ENCODE measurements at regions not wholly inside any gene's neighbourhood (a gene's known extent, or its start where the extent isn't known, plus 50 kb on each side); places are given as distances from the start of the nearest gene placed in this dataset.

GRCh38 chr2:104088745-104089144 is 765.2 kb upstream of the POU3F3 start:
- Histone ChIP-seq H3K27ac (ENCODE audit: insufficient read depth in 1 of 2, low read depth in 1 of 2, low read length in 2 of 2, poor library complexity in 1 of 2, severe bottlenecking in 2 of 2) (no peak overlapping the region), H3K36me3 (ENCODE audit: control insufficient read depth in 4 of 4, insufficient read depth in 4 of 4, low read length in 3 of 4) (no peaks in the 10 kb centered on the region), H3K4me3 (ENCODE audit: control insufficient read depth in 1 of 7, extremely low read depth in 1 of 7, insufficient read depth in 4 of 7, low read depth in 2 of 7, low read length in 6 of 7) (no peak overlapping the region), H3K9me3 (ENCODE audit: control extremely low read depth in 1 of 5, control insufficient read depth in 4 of 5, insufficient read depth in 2 of 5, low read depth in 1 of 5, low read length in 4 of 5) (no peaks in the 10 kb centered on the region), H3K4me1 (ENCODE audit: control extremely low read depth in 1 of 4, control insufficient read depth in 4 of 4, insufficient read depth in 4 of 4, low read length in 3 of 4) (no peaks in the 10 kb centered on the region), H3K27me3 (replicated peaks in 2 of 5; ENCODE audit: control insufficient read depth in 4 of 5, insufficient read depth in 5 of 5, low read length in 4 of 5) (no peaks in the 10 kb centered on the region)
- CTCF ChIA-PET, result no interaction called here
- POLR2A ChIA-PET, result no interaction called here
- no CpG with 5 or more reads among the region's 5 CpGs for WGBS (ENCODE audit: insufficient coverage)
- no peak for DNase-seq

DNA sequence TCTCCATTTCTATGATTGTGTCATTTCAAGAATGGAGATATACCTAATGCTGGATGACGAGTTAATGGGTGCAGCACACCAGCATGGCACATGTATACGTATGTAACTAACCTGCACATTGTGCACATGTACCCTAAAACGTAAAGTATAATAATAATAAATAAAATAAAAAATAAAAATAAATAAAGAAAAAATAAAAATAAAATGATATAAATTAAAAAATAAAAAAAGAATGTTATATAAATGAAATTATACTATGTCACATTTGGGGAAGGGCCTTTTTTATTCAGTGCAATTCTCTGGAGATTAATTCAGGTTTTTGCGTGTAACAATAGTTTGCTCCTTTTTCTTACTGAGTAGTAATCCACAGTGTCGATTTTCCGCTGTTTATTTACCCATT is 763.5 kb upstream of the POU3F3 start:
- Histone ChIP-seq H3K9me3 (ENCODE audit: control extremely low read depth in 1 of 5, control insufficient read depth in 4 of 5, insufficient read depth in 2 of 5, low read depth in 1 of 5, low read length in 4 of 5) (no peaks in the 10 kb centered on the region), H3K4me3 (ENCODE audit: control insufficient read depth in 1 of 7, extremely low read depth in 1 of 7, insufficient read depth in 4 of 7, low read depth in 2 of 7, low read length in 6 of 7) (no peak overlapping the region), H3K27ac (ENCODE audit: insufficient read depth in 1 of 2, low read depth in 1 of 2, low read length in 2 of 2, poor library complexity in 1 of 2, severe bottlenecking in 2 of 2) (no peak overlapping the region), H3K36me3 (ENCODE audit: control insufficient read depth in 4 of 4, insufficient read depth in 4 of 4, low read length in 3 of 4) (no peaks in the 10 kb centered on the region), H3K27me3 (replicated peaks in 2 of 5; ENCODE audit: control insufficient read depth in 4 of 5, insufficient read depth in 5 of 5, low read length in 4 of 5) (no peaks in the 10 kb centered on the region), H3K4me1 (ENCODE audit: control extremely low read depth in 1 of 4, control insufficient read depth in 4 of 4, insufficient read depth in 4 of 4, low read length in 3 of 4) (no peaks in the 10 kb centered on the region)
- WGBS (ENCODE audit: insufficient coverage), result no CpG with 5 or more reads among the region's 6 CpGs
- DNase-seq, result no peak
- POLR2A ChIA-PET, result no interaction called here
- CTCF ChIA-PET, result no interaction called here

DNA sequence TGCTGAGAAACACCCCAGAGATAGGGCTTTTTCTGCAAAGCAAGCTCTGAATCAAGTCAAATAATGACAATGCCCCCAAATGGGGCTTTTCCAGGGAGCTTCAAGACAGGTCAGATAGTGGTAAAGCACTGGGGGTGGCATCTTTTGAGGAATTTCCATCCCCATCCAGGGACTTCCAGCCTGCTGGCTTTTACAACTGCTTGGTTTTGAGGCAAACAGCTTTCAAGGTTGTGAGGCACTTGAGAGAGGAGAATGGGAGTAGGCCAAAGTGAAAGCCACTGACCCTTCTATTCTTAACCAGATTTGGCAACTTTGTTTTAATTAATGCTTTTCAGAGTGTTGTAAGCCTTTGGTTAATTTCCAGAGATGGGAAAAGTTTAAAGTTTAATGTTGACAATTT is 762.0 kb upstream of the POU3F3 start:
- ChIA-PET POLR2A (no interaction called here), CTCF (no interaction called here)
- no peak overlapping the region for H3K4me3 ChIP-seq (ENCODE audit: control insufficient read depth in 1 of 7, extremely low read depth in 1 of 7, insufficient read depth in 4 of 7, low read depth in 2 of 7, low read length in 6 of 7)

DNA sequence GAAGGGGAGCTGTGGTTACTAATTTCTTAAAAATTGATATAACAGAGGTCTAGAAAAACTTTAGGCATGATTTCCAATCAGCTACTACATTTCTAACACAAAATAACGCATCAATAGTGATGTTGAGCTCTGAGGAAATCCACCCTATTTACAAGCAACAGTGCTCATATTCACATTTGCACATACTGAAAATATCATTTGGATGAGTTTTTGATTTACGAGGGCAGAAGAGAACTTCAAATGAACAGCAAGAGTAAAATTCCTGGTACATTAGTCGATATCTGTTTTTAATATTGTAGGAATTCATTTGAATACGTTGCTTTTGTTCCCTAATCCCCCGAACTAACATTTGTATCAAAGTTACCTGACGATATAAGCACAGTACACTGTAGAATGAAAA is 761.0 kb upstream of the POU3F3 start:
- 100% methylated on average over 2 of the region's 6 CpGs for WGBS (ENCODE audit: insufficient coverage)
- Histone ChIP-seq H3K4me1 (ENCODE audit: control extremely low read depth in 1 of 4, control insufficient read depth in 4 of 4, insufficient read depth in 4 of 4, low read length in 3 of 4) (no peaks in the 10 kb centered on the region), H3K9me3 (ENCODE audit: control extremely low read depth in 1 of 5, control insufficient read depth in 4 of 5, insufficient read depth in 2 of 5, low read depth in 1 of 5, low read length in 4 of 5) (no peaks in the 10 kb centered on the region), H3K36me3 (ENCODE audit: control insufficient read depth in 4 of 4, insufficient read depth in 4 of 4, low read length in 3 of 4) (no peaks in the 10 kb centered on the region), H3K27me3 (replicated peaks in 2 of 5; ENCODE audit: control insufficient read depth in 4 of 5, insufficient read depth in 5 of 5, low read length in 4 of 5) (no peaks in the 10 kb centered on the region), H3K4me3 (ENCODE audit: control insufficient read depth in 1 of 7, extremely low read depth in 1 of 7, insufficient read depth in 4 of 7, low read depth in 2 of 7, low read length in 6 of 7) (no peak overlapping the region), H3K27ac (ENCODE audit: insufficient read depth in 1 of 2, low read depth in 1 of 2, low read length in 2 of 2, poor library complexity in 1 of 2, severe bottlenecking in 2 of 2) (no peak overlapping the region)
- POLR2A ChIA-PET, result no interaction called here
- DNase-seq, result no peak
- CTCF ChIA-PET, result no interaction called here

More for the DNA sequence above, 762.0 kb upstream of the POU3F3 start:
- Histone ChIP-seq H3K27ac (ENCODE audit: insufficient read depth in 1 of 2, low read depth in 1 of 2, low read length in 2 of 2, poor library complexity in 1 of 2, severe bottlenecking in 2 of 2) (no peak overlapping the region), H3K27me3 (replicated peaks in 2 of 5; ENCODE audit: control insufficient read depth in 4 of 5, insufficient read depth in 5 of 5, low read length in 4 of 5) (no peaks in the 10 kb centered on the region), H3K9me3 (ENCODE audit: control extremely low read depth in 1 of 5, control insufficient read depth in 4 of 5, insufficient read depth in 2 of 5, low read depth in 1 of 5, low read length in 4 of 5) (no peaks in the 10 kb centered on the region), H3K36me3 (ENCODE audit: control insufficient read depth in 4 of 4, insufficient read depth in 4 of 4, low read length in 3 of 4) (no peaks in the 10 kb centered on the region), H3K4me1 (ENCODE audit: control extremely low read depth in 1 of 4, control insufficient read depth in 4 of 4, insufficient read depth in 4 of 4, low read length in 3 of 4) (no peaks in the 10 kb centered on the region)
- DNase-seq, result no peak

DNA sequence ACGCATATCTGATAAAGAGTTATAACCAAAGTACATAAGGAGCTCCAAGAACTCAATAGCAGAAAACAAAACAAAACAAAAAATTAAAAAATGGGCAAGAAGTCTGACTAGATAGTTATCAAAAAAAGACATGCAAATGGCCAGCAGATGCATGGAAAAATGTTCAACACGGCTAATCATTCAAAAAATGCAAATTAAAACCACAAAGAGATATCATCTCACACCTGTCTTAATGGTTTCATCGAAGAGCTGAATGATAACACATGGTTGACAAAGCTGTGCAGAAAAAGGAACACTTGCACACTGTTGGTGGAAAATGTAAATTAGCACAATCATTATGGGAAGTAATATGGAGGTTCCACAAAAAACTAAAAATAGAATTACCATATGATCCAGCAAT is 751.3 kb upstream of the POU3F3 start:
- Histone ChIP-seq H3K4me3 (ENCODE audit: control insufficient read depth in 1 of 7, extremely low read depth in 1 of 7, insufficient read depth in 4 of 7, low read depth in 2 of 7, low read length in 6 of 7) (no peak overlapping the region), H3K4me1 (ENCODE audit: control extremely low read depth in 1 of 4, control insufficient read depth in 4 of 4, insufficient read depth in 4 of 4, low read length in 3 of 4) (no peaks in the 10 kb centered on the region), H3K27ac (ENCODE audit: insufficient read depth in 1 of 2, low read depth in 1 of 2, low read length in 2 of 2, poor library complexity in 1 of 2, severe bottlenecking in 2 of 2) (no peak overlapping the region), H3K27me3 (replicated peaks in 2 of 5; ENCODE audit: control insufficient read depth in 4 of 5, insufficient read depth in 5 of 5, low read length in 4 of 5) (no peaks in the 10 kb centered on the region), H3K36me3 (ENCODE audit: control insufficient read depth in 4 of 4, insufficient read depth in 4 of 4, low read length in 3 of 4) (no peaks in the 10 kb centered on the region), H3K9me3 (ENCODE audit: control extremely low read depth in 1 of 5, control insufficient read depth in 4 of 5, insufficient read depth in 2 of 5, low read depth in 1 of 5, low read length in 4 of 5) (no peaks in the 10 kb centered on the region)
- POLR2A ChIA-PET, result no interaction called here
- 100% methylated on average over 1 of the region's 3 CpGs for WGBS (ENCODE audit: insufficient coverage)
- CTCF ChIA-PET, result no interaction called here
- no peak for DNase-seq

- ChIA-PET POLR2A (no interaction called here), CTCF (no interaction called here)
- Histone ChIP-seq H3K9me3 (ENCODE audit: control extremely low read depth in 1 of 5, control insufficient read depth in 4 of 5, insufficient read depth in 2 of 5, low read depth in 1 of 5, low read length in 4 of 5) (no peaks in the 10 kb centered on the region), H3K4me1 (ENCODE audit: control extremely low read depth in 1 of 4, control insufficient read depth in 4 of 4, insufficient read depth in 4 of 4, low read length in 3 of 4) (no peaks in the 10 kb centered on the region), H3K36me3 (ENCODE audit: control insufficient read depth in 4 of 4, insufficient read depth in 4 of 4, low read length in 3 of 4) (no peaks in the 10 kb centered on the region), H3K27me3 (replicated peaks in 2 of 5; ENCODE audit: control insufficient read depth in 4 of 5, insufficient read depth in 5 of 5, low read length in 4 of 5) (no peaks in the 10 kb centered on the region), H3K27ac (ENCODE audit: insufficient read depth in 1 of 2, low read depth in 1 of 2, low read length in 2 of 2, poor library complexity in 1 of 2, severe bottlenecking in 2 of 2) (no peak overlapping the region), H3K4me3 (ENCODE audit: control insufficient read depth in 1 of 7, extremely low read depth in 1 of 7, insufficient read depth in 4 of 7, low read depth in 2 of 7, low read length in 6 of 7) (no peak overlapping the region)
- DNase-seq, result no peak
- WGBS (ENCODE audit: insufficient coverage), result 92% methylated on average over 5 of the region's 8 CpGs
Measured at GRCh38 chr2:104109356-104109755, 744.6 kb upstream of the POU3F3 start.

GRCh38 chr2:104118889-104119288 is 735.0 kb upstream of the POU3F3 start:
- H3K36me3 ChIP-seq (ENCODE audit: control insufficient read depth in 4 of 4, insufficient read depth in 4 of 4, low read length in 3 of 4), result no peaks in the 10 kb centered on the region
- H3K9me3 ChIP-seq (ENCODE audit: control extremely low read depth in 1 of 5, control insufficient read depth in 4 of 5, insufficient read depth in 2 of 5, low read depth in 1 of 5, low read length in 4 of 5), result no peaks in the 10 kb centered on the region
- no peak overlapping the region for H3K27ac ChIP-seq (ENCODE audit: insufficient read depth in 1 of 2, low read depth in 1 of 2, low read length in 2 of 2, poor library complexity in 1 of 2, severe bottlenecking in 2 of 2)
- no peak for DNase-seq
- 92% methylated on average over 2 of the region's 2 CpGs for WGBS (ENCODE audit: insufficient coverage)
- no peaks in the 10 kb centered on the region for H3K4me1 ChIP-seq (ENCODE audit: control extremely low read depth in 1 of 4, control insufficient read depth in 4 of 4, insufficient read depth in 4 of 4, low read length in 3 of 4)
- H3K27me3 ChIP-seq (replicated peaks in 2 of 5; ENCODE audit: control insufficient read depth in 4 of 5, insufficient read depth in 5 of 5, low read length in 4 of 5), result no peaks in the 10 kb centered on the region
- CTCF ChIA-PET, result no interaction called here
- POLR2A ChIA-PET, result no interaction called here
- no peak overlapping the region for H3K4me3 ChIP-seq (ENCODE audit: control insufficient read depth in 1 of 7, extremely low read depth in 1 of 7, insufficient read depth in 4 of 7, low read depth in 2 of 7, low read length in 6 of 7)

DNA sequence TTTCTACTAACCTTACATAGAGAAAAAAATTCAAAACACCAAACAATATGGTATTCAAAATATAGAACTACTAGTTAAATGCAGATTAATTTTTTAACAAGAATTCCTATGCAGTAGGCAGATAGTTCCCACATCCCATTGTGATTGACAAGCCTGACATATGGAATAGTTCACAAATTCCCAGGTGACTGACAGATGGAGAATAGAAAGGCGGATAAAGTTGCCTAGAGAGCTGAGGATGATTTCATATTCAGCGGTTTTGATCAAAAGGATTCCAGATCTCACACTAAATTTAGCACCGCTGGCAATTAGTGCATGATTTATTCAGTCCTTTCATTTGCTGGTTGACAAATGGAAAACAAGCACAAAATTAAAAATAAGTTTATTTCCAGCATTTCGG is 733.7 kb upstream of the POU3F3 start:
- H3K27ac ChIP-seq (ENCODE audit: insufficient read depth in 1 of 2, low read depth in 1 of 2, low read length in 2 of 2, poor library complexity in 1 of 2, severe bottlenecking in 2 of 2), result no peak overlapping the region
- POLR2A ChIA-PET, result no interaction called here
- no peaks in the 10 kb centered on the region for H3K27me3 ChIP-seq (replicated peaks in 2 of 5; ENCODE audit: control insufficient read depth in 4 of 5, insufficient read depth in 5 of 5, low read length in 4 of 5)

More for the DNA sequence above, 733.7 kb upstream of the POU3F3 start:
- Histone ChIP-seq H3K9me3 (ENCODE audit: control extremely low read depth in 1 of 5, control insufficient read depth in 4 of 5, insufficient read depth in 2 of 5, low read depth in 1 of 5, low read length in 4 of 5) (no peaks in the 10 kb centered on the region), H3K4me3 (ENCODE audit: control insufficient read depth in 1 of 7, extremely low read depth in 1 of 7, insufficient read depth in 4 of 7, low read depth in 2 of 7, low read length in 6 of 7) (no peak overlapping the region), H3K4me1 (ENCODE audit: control extremely low read depth in 1 of 4, control insufficient read depth in 4 of 4, insufficient read depth in 4 of 4, low read length in 3 of 4) (no peaks in the 10 kb centered on the region), H3K36me3 (ENCODE audit: control insufficient read depth in 4 of 4, insufficient read depth in 4 of 4, low read length in 3 of 4) (no peaks in the 10 kb centered on the region)
- CTCF ChIA-PET, result no interaction called here
- DNase-seq, result no peak
- 100% methylated on average over 4 of the region's 4 CpGs for WGBS (ENCODE audit: insufficient coverage)

Measured in common myeloid progenitor, CD34-positive (primary cell).